Nephron progenitor cell (in vitro differentiated cells): ENCODE measurements at regions not wholly inside any gene's neighbourhood (a gene's known extent, or its start where the extent isn't known, plus 50 kb on each side); places are given as distances from the start of the nearest gene placed in this dataset.
"Not testable (repeated sequence)": the region's sequence is repeated elsewhere in the genome, so short reads cannot be mapped to it uniquely, and the experiment has no call there.

ENCODE experiments used
- DNase-seq: peaks from one replicate; pipeline ENCODE4 v3.0.0; 2021
- H3K27ac Mint-ChIP-seq: 2 replicates; pipeline ENCODE4 v1.8.0; 2021; ENCODE audit warnings: mild to moderate bottlenecking, moderate library complexity, mixed read lengths
- H3K27me3 Mint-ChIP-seq: 2 replicates; pipeline ENCODE4 v1.8.0; 2021; ENCODE audit warnings: mild to moderate bottlenecking, low read depth, mixed read lengths; ENCODE audit not compliant: poor library complexity
- H3K36me3 Mint-ChIP-seq: 2 replicates; pipeline ENCODE4 v1.8.0; 2021; ENCODE audit warnings: low read depth, mixed read lengths
- H3K4me1 Mint-ChIP-seq: 2 replicates; pipeline ENCODE4 v1.8.0; 2021; ENCODE audit warnings: mixed read lengths
- H3K4me3 Mint-ChIP-seq: 2 replicates; pipeline ENCODE4 v1.8.0; 2021; ENCODE audit warnings: mild to moderate bottlenecking, moderate library complexity, mixed read lengths
- H3K9me3 Mint-ChIP-seq: 2 replicates; pipeline ENCODE4 v1.8.0; 2021; ENCODE audit warnings: mild to moderate bottlenecking, moderate library complexity, mixed read lengths
- TF ChIP-seq, protein P1 (sequence below): fragments of 200-600 bp; sonication (generic); IDR thresholded peaks from 2 replicates; pipeline ENCODE4 v1.5.0; 2021; ENCODE audit warnings: antibody characterized with exemption

DNA sequence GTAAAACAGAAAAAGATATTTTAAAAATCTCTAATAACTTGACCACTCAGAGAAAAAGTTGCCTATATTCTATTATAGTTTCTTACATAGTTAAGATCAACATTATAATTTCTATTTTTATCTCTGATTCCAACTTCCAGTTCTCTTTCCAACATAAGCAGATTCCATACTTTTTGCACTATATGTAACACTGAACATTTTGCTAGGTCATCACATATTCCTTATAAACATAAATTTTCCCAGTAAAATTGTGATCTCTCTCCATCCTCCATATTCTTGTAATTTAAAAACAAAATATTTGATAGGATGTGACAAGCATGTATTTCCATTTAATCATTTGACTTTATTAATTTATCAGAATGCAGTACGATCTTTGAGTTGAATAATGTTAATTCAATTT, 170.4 kb upstream of the THSD7A start:
- TF ChIP-seq, protein P1, sequence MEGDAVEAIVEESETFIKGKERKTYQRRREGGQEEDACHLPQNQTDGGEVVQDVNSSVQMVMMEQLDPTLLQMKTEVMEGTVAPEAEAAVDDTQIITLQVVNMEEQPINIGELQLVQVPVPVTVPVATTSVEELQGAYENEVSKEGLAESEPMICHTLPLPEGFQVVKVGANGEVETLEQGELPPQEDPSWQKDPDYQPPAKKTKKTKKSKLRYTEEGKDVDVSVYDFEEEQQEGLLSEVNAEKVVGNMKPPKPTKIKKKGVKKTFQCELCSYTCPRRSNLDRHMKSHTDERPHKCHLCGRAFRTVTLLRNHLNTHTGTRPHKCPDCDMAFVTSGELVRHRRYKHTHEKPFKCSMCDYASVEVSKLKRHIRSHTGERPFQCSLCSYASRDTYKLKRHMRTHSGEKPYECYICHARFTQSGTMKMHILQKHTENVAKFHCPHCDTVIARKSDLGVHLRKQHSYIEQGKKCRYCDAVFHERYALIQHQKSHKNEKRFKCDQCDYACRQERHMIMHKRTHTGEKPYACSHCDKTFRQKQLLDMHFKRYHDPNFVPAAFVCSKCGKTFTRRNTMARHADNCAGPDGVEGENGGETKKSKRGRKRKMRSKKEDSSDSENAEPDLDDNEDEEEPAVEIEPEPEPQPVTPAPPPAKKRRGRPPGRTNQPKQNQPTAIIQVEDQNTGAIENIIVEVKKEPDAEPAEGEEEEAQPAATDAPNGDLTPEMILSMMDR = no peak
- H3K4me3 Mint-ChIP-seq = no peak overlapping the region
- peaks cover 4% of the 10 kb centered on the region for H3K9me3 Mint-ChIP-seq
- DNase-seq = no peak
- no peaks in the 10 kb centered on the region for H3K4me1 Mint-ChIP-seq
- H3K27ac Mint-ChIP-seq = no peak overlapping the region
- no peaks in the 10 kb centered on the region for H3K27me3 Mint-ChIP-seq
- H3K36me3 Mint-ChIP-seq = no peaks in the 10 kb centered on the region

GRCh38 chr7:12004581-12004980, 172.6 kb upstream of the THSD7A start:
- no peak for DNase-seq
- peaks cover 9% of the 10 kb centered on the region for H3K4me1 Mint-ChIP-seq
- H3K36me3 Mint-ChIP-seq = no peaks in the 10 kb centered on the region
- no peaks in the 10 kb centered on the region for H3K27me3 Mint-ChIP-seq
- TF ChIP-seq, protein P1 = no peak
- H3K27ac Mint-ChIP-seq = no peak overlapping the region
- H3K4me3 Mint-ChIP-seq = no peak overlapping the region
- H3K9me3 Mint-ChIP-seq = no peaks in the 10 kb centered on the region

DNA sequence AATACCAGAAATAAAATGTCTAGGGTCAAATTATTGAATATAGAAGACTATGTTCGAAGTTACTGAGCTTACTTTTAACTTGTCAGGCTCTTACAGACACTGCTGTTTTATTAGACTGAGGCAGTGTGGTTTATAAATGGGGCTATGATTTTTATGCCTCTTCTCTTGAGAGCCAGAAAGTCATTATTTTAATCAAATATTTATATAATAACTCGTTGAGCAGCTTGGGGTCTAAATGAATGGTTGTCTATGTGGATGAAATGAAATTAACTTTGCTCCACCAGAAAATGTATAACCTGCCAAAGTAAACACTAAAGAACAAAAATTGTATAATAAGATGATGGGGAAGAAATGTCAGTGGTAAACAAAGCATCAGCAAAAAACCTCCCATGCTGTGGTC, 175.6 kb upstream of the THSD7A start:
- no peak for DNase-seq
- H3K4me3 Mint-ChIP-seq = no peak overlapping the region
- no peaks in the 10 kb centered on the region for H3K9me3 Mint-ChIP-seq
- no peaks in the 10 kb centered on the region for H3K36me3 Mint-ChIP-seq
- no peak overlapping the region for H3K27ac Mint-ChIP-seq
- H3K27me3 Mint-ChIP-seq = no peaks in the 10 kb centered on the region
- TF ChIP-seq, protein P1 = no peak
- peaks cover 9% of the 10 kb centered on the region for H3K4me1 Mint-ChIP-seq

GRCh38 chr7:12013983-12014382, 182.0 kb upstream of the THSD7A start:
- no peak for DNase-seq
- Mint-ChIP-seq H3K27me3 (no peaks in the 10 kb centered on the region), H3K9me3 (no peaks in the 10 kb centered on the region), H3K36me3 (no peaks in the 10 kb centered on the region), H3K27ac (no peak overlapping the region), H3K4me1 (peaks cover under 1% of the 10 kb centered on the region), H3K4me3 (no peak overlapping the region)
- TF ChIP-seq, protein P1 = no peak

DNA sequence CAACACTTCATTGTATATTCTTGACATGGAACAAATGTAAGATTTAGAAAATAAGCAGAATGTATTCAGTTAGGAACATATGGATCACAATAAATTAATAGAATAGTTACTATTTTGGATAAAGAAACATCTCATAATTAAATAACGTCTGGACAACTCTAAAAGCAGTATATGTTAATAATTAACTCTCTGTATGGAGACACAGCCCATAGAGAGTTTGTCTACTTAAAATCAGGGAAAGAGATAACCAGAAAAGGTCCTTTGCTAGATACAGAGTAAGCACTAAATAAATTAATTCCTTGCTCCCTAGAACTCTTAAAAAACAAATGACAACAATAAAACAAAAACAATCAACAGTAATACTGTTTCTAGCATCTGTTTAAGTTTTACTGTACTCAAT, 184.4 kb upstream of the THSD7A start:
- no peaks in the 10 kb centered on the region for H3K9me3 Mint-ChIP-seq
- TF ChIP-seq, protein P1 = no peak
- no peak overlapping the region for H3K27ac Mint-ChIP-seq
- no peak for DNase-seq
- no peaks in the 10 kb centered on the region for H3K27me3 Mint-ChIP-seq
- no peak overlapping the region for H3K4me3 Mint-ChIP-seq
- no peaks in the 10 kb centered on the region for H3K36me3 Mint-ChIP-seq
- H3K4me1 Mint-ChIP-seq = no peaks in the 10 kb centered on the region

- H3K9me3 Mint-ChIP-seq = no peaks in the 10 kb centered on the region
- no peaks in the 10 kb centered on the region for H3K27me3 Mint-ChIP-seq
- TF ChIP-seq, protein P1 = no peak
- no peaks in the 10 kb centered on the region for H3K4me1 Mint-ChIP-seq
- no peaks in the 10 kb centered on the region for H3K36me3 Mint-ChIP-seq
- no peak overlapping the region for H3K4me3 Mint-ChIP-seq
- H3K27ac Mint-ChIP-seq = no peak overlapping the region
- DNase-seq = no peak
Observed at GRCh38 chr7:12017046-12017445, 185.0 kb upstream of the THSD7A start.

DNA sequence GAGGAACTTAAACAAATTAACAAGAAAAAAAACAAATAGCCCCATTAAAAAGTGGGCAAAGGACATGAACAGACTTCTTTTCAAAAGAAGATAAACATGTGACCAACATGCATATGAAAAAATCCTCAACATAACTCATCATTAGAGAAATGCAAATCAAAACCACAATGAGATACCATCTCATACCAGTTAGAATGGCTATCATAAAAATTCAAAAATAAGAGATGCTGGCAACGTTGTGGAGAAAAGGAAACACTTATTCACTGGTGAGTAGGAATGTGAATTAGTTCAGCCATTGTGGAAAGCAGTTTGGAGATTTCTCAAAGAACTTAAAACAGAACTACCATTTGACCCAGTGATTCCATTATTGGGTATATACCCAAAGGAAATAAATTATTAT, 189.1 kb upstream of the TMEM106B start:
- H3K36me3 Mint-ChIP-seq, H3K9me3 Mint-ChIP-seq, H3K4me1 Mint-ChIP-seq, H3K4me3 Mint-ChIP-seq, H3K27ac Mint-ChIP-seq, H3K27me3 Mint-ChIP-seq, DNase-seq: not testable (repeated sequence)
